Suprapubic skin (tissue), 4 donors: ENCODE measurements at regions not wholly inside any gene's neighbourhood (a gene's known extent, or its start where the extent isn't known, plus 50 kb on each side); places are given as distances from the start of the nearest gene placed in this dataset.

Experiments used
- CTCF ChIP-seq, 2 donors: fragments of 200-600 bp in 1 of 2; fragments of 450-650 bp in 1 of 2; sonication (generic) in 1 of 2; IDR thresholded peaks; one replicate each; pipeline ENCODE4 v1.5.1; 2016 to 2019; ENCODE audit warnings: antibody characterized with exemption in 2 of 2, mild to moderate bottlenecking in 1 of 2, moderate library complexity in 1 of 2
- EP300 ChIP-seq: sonication (generic); formaldehyde crosslinking; IDR thresholded peaks from one replicate; pipeline ENCODE4 v1.6.1; 2017; ENCODE audit warnings: antibody characterized with exemption
- POLR2A ChIP-seq, 2 donors: fragments of 450-650 bp; IDR thresholded peaks; one replicate each; pipeline ENCODE4 v1.6.1; 2017; ENCODE audit warnings: antibody characterized with exemption in 2 of 2, mild to moderate bottlenecking in 2 of 2, moderate library complexity in 2 of 2
- POLR2AphosphoS5 ChIP-seq, 3 donors: sonication (generic); formaldehyde crosslinking; IDR thresholded peaks; one replicate each; pipeline ENCODE4 v1.6.1; 2017; ENCODE audit warnings: antibody characterized with exemption in 3 of 3

GRCh38 chr5:23368393-23368792 lies 139.0 kb upstream of the PRDM9 start:
- TF ChIP-seq CTCF (IDR thresholded peaks at IDR 0.05), result no peak
- no peak for TF ChIP-seq POLR2A (IDR thresholded peaks at IDR 0.05)
- TF ChIP-seq POLR2AphosphoS5 (IDR thresholded peaks at IDR 0.05), result no peak
- no peak for TF ChIP-seq EP300
